ENCODE measurements at regions not wholly inside any gene's neighbourhood (a gene's known extent, or its start where the extent isn't known, plus 50 kb on each side); places are given as distances from the start of the nearest gene placed in this dataset.

GRCh38 chr7:36802459-36803135 lies 78.3 kb upstream of the AOAH start:
- H3K4me3 ChIP-seq (replicated peaks in 1 of 3; ENCODE audit: insufficient read depth in 1 of 3, low read depth in 2 of 3, low read length in 3 of 3): no peak overlapping the region
- H3K36me3 ChIP-seq (replicated peaks in 1 of 2; ENCODE audit: control insufficient read depth in 1 of 2, insufficient read depth in 2 of 2, low read length in 2 of 2): no peaks in the 10 kb centered on the region
- H3K4me1 ChIP-seq (ENCODE audit: insufficient read depth, low read length): peaks cover 20% of the 10 kb centered on the region
- DNase-seq (ENCODE audit: low spot score) (no peak), ATAC-seq (no peak), FAIRE-seq (no peak)
- H3K4me2 ChIP-seq (ENCODE audit: low read depth, low read length): no peak overlapping the region
- no peak overlapping the region for H3K9ac ChIP-seq (ENCODE audit: insufficient read depth, low read depth, low read length)
- no TSS peak for BruUV-seq (replicated peaks)
- intact Hi-C loops (cut with micrococcal nuclease; ENCODE audit: unreplicated experiment) (no loop called here), in situ Hi-C loops (cut with HindIII; ENCODE audit: extremely low pct_ligation_motif_present, low pct_unique_long_range_greater_than_20kb) (no loop called here)
- ChIA-PET POLR2A (no interaction called here), CTCF (ENCODE audit: low intra/inter-chr PET ratio, low total read pairs) (no interaction called here)
- H2AFZ ChIP-seq (ENCODE audit: low read length): no peak overlapping the region
- H3K79me2 ChIP-seq (ENCODE audit: insufficient read depth, low read length): no peaks in the 10 kb centered on the region
- H4K20me1 ChIP-seq (ENCODE audit: insufficient read depth, low read length): no peaks in the 10 kb centered on the region
- no peaks in the 10 kb centered on the region; a peak in 1 of 5 replicates for H3K27me3 ChIP-seq (ENCODE audit: control insufficient read depth in 1 of 2, insufficient read depth in 2 of 2, low read length in 2 of 2)
- WGBS (ENCODE audit: low lambda C conversion rate): 8% methylated on average over 1 of the region's 1 CpG
- no peak overlapping the region for H3K27ac ChIP-seq (ENCODE audit: extremely low read length, insufficient read depth, low read length)
- H3K9me3 ChIP-seq (ENCODE audit: low read length): no peaks in the 10 kb centered on the region
- TF ChIP-seq NPAS2 (CRISPR knock-in tag; IDR thresholded peaks at IDR 0.05; ENCODE audit: borderline replicate concordance): no peak
- no peak for TF ChIP-seq BHLHE40 (IDR thresholded peaks at IDR 0.05; ENCODE audit: low read length)
- TF ChIP-seq NR2F6 (IDR thresholded peaks at IDR 0.05): no peak
- TF ChIP-seq NR2F6 (CRISPR knock-in tag; IDR thresholded peaks at IDR 0.05): no peak
- TF ChIP-seq ETV6 (CRISPR knock-in tag; conservative IDR thresholded peaks at IDR 0.05): no peak
- no peak for TF ChIP-seq ZNF562 (CRISPR knock-in tag; IDR thresholded peaks at IDR 0.05; ENCODE audit: borderline replicate concordance)
- TF ChIP-seq CCAR2 (optimal IDR thresholded peaks at IDR 0.05; ENCODE audit: low read depth, low read length): no peak
- TF ChIP-seq PBX3 (CRISPR knock-in tag; IDR thresholded peaks at IDR 0.05; ENCODE audit: borderline replicate concordance): no peak
- TF ChIP-seq ZFP91 (CRISPR knock-in tag; IDR thresholded peaks at IDR 0.05; ENCODE audit: borderline replicate concordance): no peak
- TF ChIP-seq AHR (CRISPR knock-in tag; IDR thresholded peaks at IDR 0.05): no peak
- TF ChIP-seq ZNF337 (CRISPR knock-in tag; IDR thresholded peaks at IDR 0.05; ENCODE audit: borderline replicate concordance, low read depth): no peak
- no peak for TF ChIP-seq SP140L (CRISPR knock-in tag; IDR thresholded peaks at IDR 0.05; ENCODE audit: borderline replicate concordance)
- no peak for TF ChIP-seq ZNF3 (CRISPR knock-in tag; IDR thresholded peaks at IDR 0.05)
- no peak for TF ChIP-seq SATB2 (CRISPR knock-in tag; IDR thresholded peaks at IDR 0.05)
- TF ChIP-seq ZNF710 (CRISPR knock-in tag; IDR thresholded peaks at IDR 0.05; ENCODE audit: borderline replicate concordance): no peak
- TF ChIP-seq TP53 (CRISPR knock-in tag; conservative IDR thresholded peaks at IDR 0.05): no peak
- TF ChIP-seq NR2F2 (IDR thresholded peaks at IDR 0.05; ENCODE audit: borderline replicate concordance, low read depth): no peak
- TF ChIP-seq, protein P1, sequence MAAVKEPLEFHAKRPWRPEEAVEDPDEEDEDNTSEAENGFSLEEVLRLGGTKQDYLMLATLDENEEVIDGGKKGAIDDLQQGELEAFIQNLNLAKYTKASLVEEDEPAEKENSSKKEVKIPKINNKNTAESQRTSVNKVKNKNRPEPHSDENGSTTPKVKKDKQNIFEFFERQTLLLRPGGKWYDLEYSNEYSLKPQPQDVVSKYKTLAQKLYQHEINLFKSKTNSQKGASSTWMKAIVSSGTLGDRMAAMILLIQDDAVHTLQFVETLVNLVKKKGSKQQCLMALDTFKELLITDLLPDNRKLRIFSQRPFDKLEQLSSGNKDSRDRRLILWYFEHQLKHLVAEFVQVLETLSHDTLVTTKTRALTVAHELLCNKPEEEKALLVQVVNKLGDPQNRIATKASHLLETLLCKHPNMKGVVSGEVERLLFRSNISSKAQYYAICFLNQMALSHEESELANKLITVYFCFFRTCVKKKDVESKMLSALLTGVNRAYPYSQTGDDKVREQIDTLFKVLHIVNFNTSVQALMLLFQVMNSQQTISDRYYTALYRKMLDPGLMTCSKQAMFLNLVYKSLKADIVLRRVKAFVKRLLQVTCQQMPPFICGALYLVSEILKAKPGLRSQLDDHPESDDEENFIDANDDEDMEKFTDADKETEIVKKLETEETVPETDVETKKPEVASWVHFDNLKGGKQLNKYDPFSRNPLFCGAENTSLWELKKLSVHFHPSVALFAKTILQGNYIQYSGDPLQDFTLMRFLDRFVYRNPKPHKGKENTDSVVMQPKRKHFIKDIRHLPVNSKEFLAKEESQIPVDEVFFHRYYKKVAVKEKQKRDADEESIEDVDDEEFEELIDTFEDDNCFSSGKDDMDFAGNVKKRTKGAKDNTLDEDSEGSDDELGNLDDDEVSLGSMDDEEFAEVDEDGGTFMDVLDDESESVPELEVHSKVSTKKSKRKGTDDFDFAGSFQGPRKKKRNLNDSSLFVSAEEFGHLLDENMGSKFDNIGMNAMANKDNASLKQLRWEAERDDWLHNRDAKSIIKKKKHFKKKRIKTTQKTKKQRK (IDR thresholded peaks at IDR 0.05; ENCODE audit: low read length): no peak
- no peak for TF ChIP-seq ZFY (CRISPR knock-in tag; IDR thresholded peaks at IDR 0.05)

Measured in HepG2 (cell line).